Naive B cell (primary cell): ENCODE measurements at regions not wholly inside any gene's neighbourhood (a gene's known extent, or its start where the extent isn't known, plus 50 kb on each side); places are given as distances from the start of the nearest gene placed in this dataset.

Experiments
- ATAC-seq, 2 donors: fragments of 150-1000 bp; cut with Tn5 transposase; 2 replicates each; pipeline ENCODE4 v1.10.0; 2021; ENCODE audit warnings: low read depth in 2 of 2, mild to moderate bottlenecking in 2 of 2, moderate library complexity in 2 of 2
- DNase-seq: peaks from one replicate; pipeline ENCODE4 v3.0.0; 2022
- H3K27ac Mint-ChIP-seq, 6 donors: one replicate each; pipeline ENCODE4 v1.8.0; 2020 to 2022; ENCODE audit warnings: mild to moderate bottlenecking in 6 of 6, mixed read lengths in 6 of 6, moderate library complexity in 5 of 6, inconsistent platforms in 2 of 6
- H3K27me3 Mint-ChIP-seq, 3 donors: one replicate each; pipeline ENCODE4 v1.8.0; 2021 to 2022; ENCODE audit warnings: mixed read lengths in 3 of 3, mild to moderate bottlenecking in 1 of 3
- H3K36me3 Mint-ChIP-seq, 2 donors: one replicate each; pipeline ENCODE4 v1.8.0; 2020 to 2022; ENCODE audit warnings: mixed read lengths in 2 of 2, inconsistent platforms in 1 of 2, mild to moderate bottlenecking in 1 of 2
- H3K4me1 Mint-ChIP-seq, 3 donors: one replicate each; pipeline ENCODE4 v1.8.0; 2020 to 2022; ENCODE audit warnings: mixed read lengths in 3 of 3, inconsistent platforms in 1 of 3, mild to moderate bottlenecking in 1 of 3, moderate library complexity in 1 of 3
- H3K4me3 Mint-ChIP-seq, 8 donors: one replicate each; pipeline ENCODE4 v1.8.0; 2020 to 2022; ENCODE audit warnings: mild to moderate bottlenecking in 8 of 8, mixed read lengths in 8 of 8, moderate library complexity in 8 of 8, inconsistent platforms in 2 of 8
- H3K9me3 Mint-ChIP-seq, 7 donors: one replicate each; pipeline ENCODE4 v1.8.0; 2020 to 2022; ENCODE audit warnings: mixed read lengths in 7 of 7, mild to moderate bottlenecking in 5 of 7, inconsistent platforms in 2 of 7, moderate library complexity in 1 of 7

DNA sequence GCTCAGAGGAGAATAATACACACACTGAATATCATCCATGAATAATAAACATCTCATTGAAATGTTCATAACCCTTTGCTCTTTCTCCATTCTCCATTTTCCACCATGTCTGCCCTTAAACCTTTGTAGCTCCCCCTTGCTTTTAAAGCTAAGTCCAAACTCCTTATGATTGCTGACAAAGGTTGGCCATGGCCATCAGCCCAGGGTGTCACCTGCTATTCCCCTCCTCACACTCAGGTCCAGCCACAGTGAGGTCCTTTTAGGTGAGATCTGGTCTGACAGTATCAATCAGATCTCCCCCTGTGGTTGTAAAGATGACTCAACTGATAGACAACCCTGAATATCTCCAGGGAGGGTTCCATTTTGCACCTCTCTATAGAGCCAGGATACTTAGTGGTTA is 181.5 kb upstream of the PDE1C start:
- Mint-ChIP-seq H3K4me3 (no peak overlapping the region), H3K4me1 (no peaks in the 10 kb centered on the region), H3K9me3 (peaks cover 0 to 2% (median 0%) of the 10 kb centered on the region in 7 donors), H3K36me3 (no peaks in the 10 kb centered on the region), H3K27ac (peak overlapping the region in 1 of 6 donors; percentile 11), H3K27me3 (peaks cover 9 to 20% (median 13%) of the 10 kb centered on the region in 3 donors)
- ATAC-seq (no peak), DNase-seq (no peak)

DNA sequence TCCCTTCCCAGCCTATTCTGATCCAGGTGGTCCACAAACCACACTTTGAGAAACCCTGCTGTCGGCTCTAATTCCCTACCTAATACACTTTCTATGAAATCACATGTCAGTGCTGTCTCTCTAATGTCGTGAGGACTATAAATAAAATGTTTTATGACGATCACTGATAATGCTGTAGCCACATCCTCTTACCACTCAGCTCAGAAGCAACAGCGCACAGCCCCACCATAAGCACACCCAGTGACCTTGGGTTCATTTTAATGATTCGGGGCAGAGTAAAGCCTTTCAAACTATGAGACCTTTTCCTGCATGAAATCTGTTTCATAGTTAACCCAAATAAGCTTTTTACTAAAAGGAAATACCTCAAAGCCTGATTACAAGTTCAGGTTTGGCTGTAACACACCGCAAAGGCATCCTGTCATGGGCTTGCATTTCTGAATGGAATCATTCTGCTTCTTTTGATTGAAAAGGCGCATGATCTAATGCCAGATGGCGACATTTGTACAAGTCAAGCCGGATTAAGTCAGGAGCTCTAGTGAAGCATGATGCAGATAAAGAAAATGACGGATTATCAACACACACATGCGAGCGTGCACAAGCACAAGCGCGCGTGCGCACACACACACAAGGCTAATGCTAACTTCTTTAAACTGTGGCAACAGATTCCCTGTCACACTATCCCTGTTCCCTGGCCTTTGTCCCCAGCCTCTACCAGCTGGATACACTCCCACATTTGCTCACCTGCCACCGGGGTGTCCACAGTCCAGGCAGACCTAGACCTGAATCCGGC is 180.5 kb upstream of the PDE1C start:
- DNase-seq (no peak), ATAC-seq (no peak)
- Mint-ChIP-seq H3K27ac (no peak overlapping the region), H3K9me3 (peaks cover 0 to 2% (median 0%) of the 10 kb centered on the region in 7 donors), H3K4me3 (no peak overlapping the region), H3K4me1 (no peaks in the 10 kb centered on the region), H3K36me3 (no peaks in the 10 kb centered on the region), H3K27me3 (peaks cover 9 to 20% (median 13%) of the 10 kb centered on the region in 3 donors)

DNA sequence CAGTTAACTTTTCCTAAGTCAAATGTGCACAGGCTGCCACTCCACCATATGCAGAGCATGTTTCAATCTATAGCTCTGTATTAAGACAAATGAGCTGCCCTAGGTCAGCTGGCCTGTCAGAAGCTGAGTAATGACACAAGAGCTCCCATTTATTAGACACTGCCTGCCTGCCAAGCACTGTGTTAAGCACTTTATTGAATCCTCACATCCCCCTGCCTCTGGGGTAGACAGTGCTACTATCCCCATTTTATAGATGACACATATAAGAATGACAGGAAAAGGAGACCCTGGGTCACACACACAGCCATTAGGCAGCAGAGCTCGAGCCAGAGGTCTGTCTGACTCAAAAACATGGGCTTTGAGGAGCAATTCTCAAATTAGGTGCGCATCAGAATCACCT is 179.8 kb upstream of the PDE1C start:
- Mint-ChIP-seq H3K36me3 (no peaks in the 10 kb centered on the region), H3K4me1 (no peaks in the 10 kb centered on the region), H3K9me3 (peaks cover 0 to 5% (median 0%) of the 10 kb centered on the region in 7 donors), H3K27ac (no peak overlapping the region), H3K4me3 (no peak overlapping the region), H3K27me3 (peaks cover 9 to 20% (median 13%) of the 10 kb centered on the region in 3 donors)
- ATAC-seq: no peak
- no peak for DNase-seq

DNA sequence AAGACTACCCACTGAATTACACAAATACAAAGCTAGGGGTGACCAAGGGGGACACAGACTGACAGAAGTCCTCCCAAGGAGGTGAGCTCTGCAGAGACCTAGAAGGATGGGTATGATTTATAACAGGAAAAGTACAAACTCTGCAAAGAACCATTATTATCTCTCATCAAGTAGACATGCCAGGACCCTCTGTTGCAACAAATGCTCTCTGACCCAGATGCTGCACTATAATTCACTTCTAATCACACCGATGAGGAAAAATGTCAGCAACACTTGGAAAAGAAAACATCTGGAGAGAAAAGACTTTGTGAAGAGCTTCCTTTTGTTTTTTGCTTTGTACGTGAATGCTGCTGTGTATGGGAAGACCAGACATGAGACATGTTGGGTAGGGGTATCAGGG is 178.3 kb upstream of the PDE1C start:
- Mint-ChIP-seq H3K27me3 (peaks cover 9 to 20% (median 13%) of the 10 kb centered on the region in 3 donors), H3K4me1 (no peaks in the 10 kb centered on the region), H3K36me3 (no peaks in the 10 kb centered on the region), H3K27ac (no peak overlapping the region), H3K4me3 (no peak overlapping the region), H3K9me3 (peaks cover 0 to 5% (median 0%) of the 10 kb centered on the region in 7 donors)
- no peak for DNase-seq
- no peak for ATAC-seq

DNA sequence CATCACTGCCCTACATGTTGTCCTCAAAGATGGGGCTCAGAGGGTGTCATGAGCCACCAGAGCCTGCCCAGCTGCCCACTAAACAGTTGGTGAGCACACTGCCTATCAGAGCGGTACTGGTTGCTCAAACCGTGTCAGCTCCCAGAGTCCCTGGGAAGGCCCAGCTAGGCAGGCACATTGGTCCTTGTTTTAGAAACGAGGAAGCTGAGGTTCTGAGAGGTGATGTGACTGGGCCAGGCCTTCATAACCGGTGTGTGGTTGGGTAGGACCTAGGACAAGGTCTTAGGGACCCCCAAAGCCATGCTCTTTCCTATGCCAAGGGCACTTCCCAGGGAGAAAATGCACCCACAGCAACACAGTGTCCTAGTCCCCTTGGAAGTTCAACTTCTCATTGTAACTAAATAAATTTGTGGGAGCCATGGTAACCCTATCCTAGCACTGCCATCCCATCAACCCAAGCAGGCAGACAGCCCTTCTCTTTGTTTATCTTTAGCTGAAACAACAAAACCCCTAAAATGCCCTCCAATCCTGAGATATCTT is 174.7 kb upstream of the PDE1C start:
- H3K9me3 Mint-ChIP-seq: peaks cover 0 to 2% (median 0%) of the 10 kb centered on the region in 7 donors

DNA sequence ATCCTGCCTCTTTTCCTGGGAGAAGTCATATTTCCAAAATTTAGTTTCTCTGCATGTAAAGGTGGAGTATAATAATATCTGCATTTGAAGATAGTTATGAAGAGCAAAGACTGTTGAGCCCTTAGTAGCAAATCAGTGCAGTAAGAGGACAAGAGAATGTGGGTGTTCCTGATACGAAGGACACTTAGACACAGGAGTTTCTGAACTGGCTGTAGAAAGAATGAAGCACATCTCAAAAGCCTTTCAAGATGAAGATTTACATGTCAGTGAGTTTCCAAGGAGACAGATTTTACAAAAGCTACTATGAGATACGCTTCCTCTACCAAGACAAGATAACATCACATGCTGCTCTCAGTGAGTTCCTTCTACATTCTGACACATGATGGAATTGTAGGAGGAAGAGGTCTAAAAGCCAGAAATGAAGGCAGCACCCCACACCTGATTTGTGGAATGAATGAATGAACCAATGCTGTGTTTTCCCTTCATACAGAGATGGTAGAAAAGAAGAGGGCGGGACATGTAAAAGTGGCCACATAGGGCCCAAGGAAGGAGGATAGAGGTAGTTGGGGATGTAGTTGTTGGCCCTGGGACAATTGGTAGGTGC is 173.6 kb upstream of the PDE1C start:
- Mint-ChIP-seq H3K4me1 (no peaks in the 10 kb centered on the region), H3K27ac (no peak overlapping the region), H3K9me3 (peaks cover 0 to 2% (median 0%) of the 10 kb centered on the region in 7 donors), H3K4me3 (no peak overlapping the region), H3K27me3 (peaks cover 0 to 5% (median 0%) of the 10 kb centered on the region in 3 donors), H3K36me3 (no peaks in the 10 kb centered on the region)
- ATAC-seq (no peak), DNase-seq (no peak)

More for the DNA sequence above, 174.7 kb upstream of the PDE1C start:
- DNase-seq (no peak), ATAC-seq (no peak)
- H3K27ac Mint-ChIP-seq: peak overlapping the region in 1 of 6 donors; percentile 12
- H3K4me1 Mint-ChIP-seq: no peaks in the 10 kb centered on the region
- peaks cover 0 to 8% (median 0%) of the 10 kb centered on the region in 3 donors for H3K27me3 Mint-ChIP-seq
- no peaks in the 10 kb centered on the region for H3K36me3 Mint-ChIP-seq
- no peak overlapping the region for H3K4me3 Mint-ChIP-seq

DNA sequence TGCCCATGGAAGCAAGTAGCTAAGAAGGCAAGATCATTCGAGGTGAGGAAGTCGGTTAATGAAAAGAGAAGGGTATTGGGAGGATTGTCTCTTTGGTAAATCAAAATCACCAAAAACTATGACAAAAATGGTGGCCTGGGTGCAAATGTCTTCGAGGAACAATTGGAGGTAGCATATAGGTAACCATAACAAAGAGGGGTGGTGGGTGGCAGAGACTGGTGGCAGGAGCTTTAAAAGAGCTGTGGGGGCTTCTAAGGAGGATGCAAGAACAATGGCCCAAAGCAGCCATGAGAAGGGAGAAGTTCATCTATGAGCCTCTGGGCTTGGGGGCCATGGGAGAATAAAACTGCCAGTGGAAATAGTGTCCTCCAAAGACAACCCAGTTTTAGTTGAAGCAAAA is 172.2 kb upstream of the PDE1C start:
- Mint-ChIP-seq H3K9me3 (peaks cover 0 to 2% (median 0%) of the 10 kb centered on the region in 7 donors), H3K36me3 (no peaks in the 10 kb centered on the region), H3K27me3 (no peaks in the 10 kb centered on the region), H3K4me3 (no peak overlapping the region), H3K27ac (no peak overlapping the region), H3K4me1 (no peaks in the 10 kb centered on the region)
- ATAC-seq (no peak), DNase-seq (no peak)

DNA sequence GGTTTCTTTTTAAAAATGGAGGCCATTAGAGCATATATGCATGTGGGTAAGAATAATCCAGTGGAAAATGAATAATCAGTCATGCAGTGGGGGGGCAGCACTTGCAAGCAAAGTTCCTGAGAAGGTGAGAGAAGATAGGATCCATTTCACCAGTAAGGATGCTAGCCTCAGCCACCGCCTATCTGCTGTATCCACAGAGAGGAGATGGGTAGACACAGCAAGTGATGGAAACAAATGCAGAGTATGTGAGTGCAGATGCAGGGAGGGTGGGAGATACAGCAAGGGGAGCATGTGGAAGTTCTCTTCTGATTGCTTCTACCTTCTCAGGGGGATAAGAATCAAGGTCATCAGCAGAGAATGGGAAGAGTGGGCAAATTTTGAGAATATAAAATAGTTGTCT is 171.4 kb upstream of the PDE1C start:
- H3K4me1 Mint-ChIP-seq: no peaks in the 10 kb centered on the region
- H3K27me3 Mint-ChIP-seq: no peaks in the 10 kb centered on the region
- no peak overlapping the region for H3K27ac Mint-ChIP-seq
- H3K36me3 Mint-ChIP-seq: no peaks in the 10 kb centered on the region
- ATAC-seq: no peak
- no peak overlapping the region for H3K4me3 Mint-ChIP-seq
- H3K9me3 Mint-ChIP-seq: peaks cover 0 to 2% (median 0%) of the 10 kb centered on the region in 7 donors
- no peak for DNase-seq

DNA sequence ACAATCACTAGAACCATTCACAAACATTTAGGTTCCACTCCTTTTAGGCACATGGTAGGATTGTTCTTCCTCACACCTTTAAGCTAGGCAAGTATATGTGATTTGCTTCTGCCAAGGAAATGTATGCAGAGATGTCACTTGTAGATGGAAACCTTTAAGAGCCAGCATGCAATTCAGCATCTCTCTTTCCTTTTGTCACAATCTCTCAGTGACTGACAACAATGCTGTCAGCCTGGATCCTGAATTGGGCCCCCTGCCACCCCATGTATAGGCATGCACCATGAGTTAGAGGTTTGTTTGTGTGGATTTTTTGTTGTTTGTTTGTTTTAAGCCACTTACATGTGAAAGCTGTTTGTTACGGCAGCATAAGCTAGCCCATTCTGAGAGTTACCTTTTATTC is 169.6 kb upstream of the PDE1C start:
- peaks cover 3 to 12% (median 7%) of the 10 kb centered on the region in 7 donors for H3K9me3 Mint-ChIP-seq
- H3K4me3 Mint-ChIP-seq: no peak overlapping the region
- DNase-seq (no peak), ATAC-seq (no peak)
- H3K36me3 Mint-ChIP-seq: no peaks in the 10 kb centered on the region
- no peaks in the 10 kb centered on the region for H3K4me1 Mint-ChIP-seq
- H3K27me3 Mint-ChIP-seq: no peaks in the 10 kb centered on the region
- no peak overlapping the region for H3K27ac Mint-ChIP-seq

DNA sequence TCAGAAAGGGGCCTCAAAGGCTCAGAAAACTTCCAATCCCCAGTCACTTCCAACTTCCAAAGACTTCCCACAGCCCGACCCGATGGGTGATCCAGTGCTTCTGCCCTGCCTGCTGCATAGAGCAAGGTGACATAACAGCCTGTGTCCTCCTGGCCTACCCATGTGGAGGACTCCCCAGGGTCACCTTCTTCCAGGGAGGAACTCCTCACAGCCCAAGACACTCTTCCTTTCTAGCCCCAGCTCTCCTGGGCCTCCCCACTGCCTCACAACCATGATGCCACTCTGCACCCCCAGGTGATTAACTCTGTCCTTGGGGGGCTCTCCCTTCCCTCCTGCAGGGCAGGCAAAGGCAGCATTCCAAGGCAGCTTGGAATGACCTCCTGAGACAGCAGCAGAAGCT is 158.4 kb upstream of the PDE1C start:
- Mint-ChIP-seq H3K4me3 (no peak overlapping the region), H3K9me3 (peaks cover 0 to 21% (median 7%) of the 10 kb centered on the region in 7 donors), H3K27me3 (peaks cover 0 to 8% (median 0%) of the 10 kb centered on the region in 3 donors), H3K4me1 (no peaks in the 10 kb centered on the region), H3K27ac (no peak overlapping the region), H3K36me3 (no peaks in the 10 kb centered on the region)
- ATAC-seq: no peak
- DNase-seq: no peak

DNA sequence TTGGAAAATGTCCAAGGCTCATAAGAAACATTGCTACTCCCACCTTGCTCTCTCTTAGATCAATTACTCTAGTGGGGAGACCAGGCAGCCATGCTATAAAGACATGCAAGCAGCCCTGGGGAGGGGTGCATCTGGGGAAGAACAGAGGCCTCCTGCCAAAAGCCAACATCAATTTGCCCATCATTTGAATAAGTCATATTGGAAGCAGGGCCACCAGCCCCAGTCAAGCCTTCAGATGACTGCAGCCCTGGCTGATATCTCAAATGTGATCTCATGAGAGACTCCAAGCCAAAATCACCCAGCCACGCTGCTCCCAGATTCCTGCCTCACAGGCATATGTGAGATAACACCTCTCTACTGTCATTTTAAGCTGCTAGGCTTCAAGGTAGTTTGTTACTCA is 157.5 kb upstream of the PDE1C start:
- DNase-seq: no peak
- Mint-ChIP-seq H3K4me1 (no peaks in the 10 kb centered on the region), H3K4me3 (no peak overlapping the region), H3K36me3 (no peaks in the 10 kb centered on the region), H3K27me3 (peaks cover 0 to 16% (median 0%) of the 10 kb centered on the region in 3 donors), H3K9me3 (peaks cover 0 to 18% (median 5%) of the 10 kb centered on the region in 7 donors), H3K27ac (no peak overlapping the region)
- ATAC-seq: no peak

DNA sequence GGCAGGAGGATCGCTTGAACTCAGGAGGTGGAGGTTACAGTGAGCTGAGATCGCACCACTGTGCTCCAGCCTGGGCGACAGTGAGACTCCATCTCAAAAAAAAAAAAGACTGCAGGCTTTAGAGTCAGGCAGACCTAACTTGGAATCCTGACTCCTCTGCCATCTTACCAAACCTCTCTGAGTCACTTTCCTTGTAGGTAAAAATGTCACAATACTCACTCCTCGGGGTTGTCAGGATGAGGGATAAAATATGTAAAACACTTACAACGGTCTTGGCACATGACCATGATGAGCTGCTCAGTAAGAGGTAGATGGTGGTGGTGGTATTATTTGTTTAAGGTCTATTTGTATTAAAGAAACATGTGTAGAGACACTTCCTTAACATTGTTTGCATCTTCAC is 154.1 kb upstream of the PDE1C start:
- ATAC-seq (no peak), DNase-seq (no peak)
- no peak overlapping the region for H3K27ac Mint-ChIP-seq
- no peaks in the 10 kb centered on the region for H3K4me1 Mint-ChIP-seq
- H3K4me3 Mint-ChIP-seq: no peak overlapping the region
- H3K27me3 Mint-ChIP-seq: peaks cover 0 to 16% (median 6%) of the 10 kb centered on the region in 3 donors
- peaks cover 0 to 24% (median 5%) of the 10 kb centered on the region in 7 donors for H3K9me3 Mint-ChIP-seq
- no peaks in the 10 kb centered on the region for H3K36me3 Mint-ChIP-seq

DNA sequence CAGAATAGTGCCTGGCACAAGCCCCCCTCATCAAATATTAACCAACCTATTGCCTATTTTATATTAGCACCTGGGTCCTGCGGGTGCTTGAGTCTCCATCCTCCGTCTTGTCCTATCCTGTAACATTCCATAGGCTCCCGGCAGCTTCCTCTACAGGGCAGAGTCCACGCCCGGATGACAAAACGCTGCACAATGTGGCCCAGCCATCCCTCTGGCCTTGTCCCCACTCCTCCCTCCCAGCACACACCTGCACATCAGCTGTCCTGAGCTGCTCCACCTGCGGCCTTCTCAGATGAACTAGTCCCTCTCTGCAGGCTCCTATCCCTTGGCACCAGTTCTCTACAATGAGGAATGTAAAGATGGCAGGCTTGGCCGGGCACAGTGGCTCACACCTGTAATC is 153.5 kb upstream of the PDE1C start:
- DNase-seq: no peak
- no peaks in the 10 kb centered on the region for H3K36me3 Mint-ChIP-seq
- no peak overlapping the region for H3K4me3 Mint-ChIP-seq
- H3K4me1 Mint-ChIP-seq: no peaks in the 10 kb centered on the region
- H3K27ac Mint-ChIP-seq: no peak overlapping the region
- H3K27me3 Mint-ChIP-seq: peaks cover 0 to 17% (median 6%) of the 10 kb centered on the region in 3 donors
- peaks cover 0 to 22% (median 6%) of the 10 kb centered on the region in 7 donors for H3K9me3 Mint-ChIP-seq
- ATAC-seq: no peak
